Osteoblast (primary cell): ENCODE measurements at regions not wholly inside any gene's neighbourhood (a gene's known extent, or its start where the extent isn't known, plus 50 kb on each side); places are given as distances from the start of the nearest gene placed in this dataset.

Source experiments
- DNase-seq: peaks from one replicate; pipeline ENCODE4 v3.0.0; 2011; ENCODE audit warnings: low spot score, mixed read lengths; ENCODE audit not compliant: insufficient read length; ENCODE audit errors: missing footprints
- H2AFZ ChIP-seq: 2 replicates; pipeline ENCODE4 v1.6.0; 2011; ENCODE audit warnings: mild to moderate bottlenecking, low read length
- H3K27ac ChIP-seq: 2 replicates; pipeline ENCODE4 v1.5.1; 2011; ENCODE audit warnings: mild to moderate bottlenecking, low read depth, low read length, moderate library complexity
- H3K27me3 ChIP-seq: 2 replicates; pipeline ENCODE4 v1.6.0; 2012; ENCODE audit warnings: mild to moderate bottlenecking, control low read depth, inconsistent platforms, low read length, moderate library complexity; ENCODE audit not compliant: insufficient read depth
- H3K36me3 ChIP-seq: 2 replicates; pipeline ENCODE4 v1.5.1; 2011; ENCODE audit warnings: mild to moderate bottlenecking, low read length, control low read depth, moderate library complexity; ENCODE audit not compliant: insufficient read depth
- H3K4me1 ChIP-seq: 2 replicates; pipeline ENCODE4 v1.5.1; 2011; ENCODE audit warnings: mild to moderate bottlenecking, low read length, control low read depth, moderate library complexity; ENCODE audit not compliant: insufficient read depth
- H3K4me2 ChIP-seq: 2 replicates; pipeline ENCODE4 v1.6.0; 2011; ENCODE audit warnings: mild to moderate bottlenecking, low read length; ENCODE audit not compliant: insufficient read depth
- H3K4me3 ChIP-seq: fragments of 200-600 bp; sonication (generic); 3 replicates; pipeline ENCODE4 v1.5.1; 2012; ENCODE audit warnings: mild to moderate bottlenecking, low read length, inconsistent platforms; ENCODE audit not compliant: insufficient read depth
- H3K79me2 ChIP-seq: 2 replicates; pipeline ENCODE4 v1.6.0; 2012; ENCODE audit warnings: mild to moderate bottlenecking, low read length, control low read depth, inconsistent platforms; ENCODE audit not compliant: insufficient read depth
- H3K9me3 ChIP-seq: 2 replicates; pipeline ENCODE4 v1.5.1; 2011; ENCODE audit warnings: low read depth, low read length, control low read depth
- H4K20me1 ChIP-seq: 2 replicates; pipeline ENCODE4 v1.6.0; 2012; ENCODE audit warnings: mild to moderate bottlenecking, low read length, control low read depth; ENCODE audit not compliant: insufficient read depth
- CTCF ChIP-seq: IDR thresholded peaks from 2 replicates; pipeline ENCODE4 v1.5.1; 2011; ENCODE audit warnings: mild to moderate bottlenecking, low read depth, low read length, moderate library complexity; ENCODE audit errors: extremely low read depth

DNA sequence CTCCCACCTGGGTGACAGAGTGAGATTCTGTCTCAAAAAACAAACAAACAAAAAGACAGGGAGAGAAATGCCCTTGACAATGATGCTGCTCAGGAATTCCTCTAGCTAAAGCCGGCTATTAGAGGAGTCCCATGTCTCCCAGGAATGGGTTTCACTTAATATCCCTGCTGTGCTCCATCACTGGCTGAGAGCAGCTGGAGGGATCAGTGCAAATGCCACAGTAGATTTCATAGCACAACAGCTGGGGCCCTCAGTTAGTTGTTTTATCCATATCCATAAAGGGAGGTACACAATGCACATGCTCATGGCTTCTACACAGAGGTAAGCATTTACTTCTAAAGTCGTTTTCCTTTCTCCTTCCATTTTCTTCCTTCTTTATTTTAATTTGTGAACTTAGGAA, 742.0 kb upstream of the POU3F2 start:
- Histone ChIP-seq H2AFZ (no peak overlapping the region), H3K27me3 (no peaks in the 10 kb centered on the region), H3K36me3 (no peaks in the 10 kb centered on the region), H3K4me3 (no peak overlapping the region), H4K20me1 (no peaks in the 10 kb centered on the region), H3K4me1 (no peaks in the 10 kb centered on the region), H3K9me3 (no peaks in the 10 kb centered on the region), H3K4me2 (no peak overlapping the region), H3K79me2 (no peaks in the 10 kb centered on the region), H3K27ac (no peak overlapping the region)
- TF ChIP-seq CTCF = no peak
- no peak for DNase-seq

- TF ChIP-seq CTCF = no peak
- Histone ChIP-seq H3K4me2 (no peak overlapping the region), H3K27me3 (no peaks in the 10 kb centered on the region), H3K36me3 (no peaks in the 10 kb centered on the region), H3K27ac (no peak overlapping the region), H3K4me3 (no peak overlapping the region), H3K9me3 (no peaks in the 10 kb centered on the region), H3K79me2 (no peaks in the 10 kb centered on the region), H4K20me1 (no peaks in the 10 kb centered on the region), H2AFZ (no peak overlapping the region), H3K4me1 (no peaks in the 10 kb centered on the region)
- peak; percentile 0 for DNase-seq
Measured at GRCh38 chr6:98094696-98095095, 739.7 kb upstream of the POU3F2 start.

GRCh38 chr6:98107801-98108200, 726.6 kb upstream of the POU3F2 start:
- H2AFZ ChIP-seq = no peak overlapping the region
- H3K36me3 ChIP-seq = no peaks in the 10 kb centered on the region
- no peaks in the 10 kb centered on the region for H3K27me3 ChIP-seq
- H3K4me2 ChIP-seq = no peak overlapping the region
- no peak overlapping the region for H3K27ac ChIP-seq
- no peak for DNase-seq
- no peaks in the 10 kb centered on the region for H4K20me1 ChIP-seq
- H3K4me3 ChIP-seq = no peak overlapping the region
- H3K4me1 ChIP-seq = no peaks in the 10 kb centered on the region
- no peak for TF ChIP-seq CTCF
- H3K79me2 ChIP-seq = no peaks in the 10 kb centered on the region
- H3K9me3 ChIP-seq = peaks cover 2% of the 10 kb centered on the region

- no peak overlapping the region for H3K4me2 ChIP-seq
- no peak for DNase-seq
- no peak overlapping the region for H3K4me3 ChIP-seq
- H3K27me3 ChIP-seq = no peaks in the 10 kb centered on the region
- peaks cover 2% of the 10 kb centered on the region for H3K9me3 ChIP-seq
- TF ChIP-seq CTCF = no peak
- H3K27ac ChIP-seq = no peak overlapping the region
- H3K4me1 ChIP-seq = no peaks in the 10 kb centered on the region
- no peaks in the 10 kb centered on the region for H3K36me3 ChIP-seq
- H2AFZ ChIP-seq = no peak overlapping the region
- H4K20me1 ChIP-seq = no peaks in the 10 kb centered on the region
- H3K79me2 ChIP-seq = no peaks in the 10 kb centered on the region
Measured at GRCh38 chr6:98116455-98116854, 717.9 kb upstream of the POU3F2 start.
